Caco-2 (cell line): ENCODE measurements at regions not wholly inside any gene's neighbourhood (a gene's known extent, or its start where the extent isn't known, plus 50 kb on each side); places are given as distances from the start of the nearest gene placed in this dataset.

Source experiments
- BruUV-seq: library from RNA; stranded (reverse); fragments of 400-500 nt; replicated peaks from 2 replicates; lab custom pipeline; 2021; lab: Mats Ljungman, UMichigan
- CTCF ChIA-PET: fragments of 300-600 bp; sonication (Branson Sonifier 250); formaldehyde crosslinking; loops from one replicate; lab custom pipeline; 2022; ENCODE audit warnings: antibody characterized with exemption; lab: Charles Lee
- POLR2A ChIA-PET: fragments of 300-600 bp; sonication (Branson Sonifier 250); formaldehyde crosslinking; loops from one replicate; lab custom pipeline; 2022; ENCODE audit warnings: antibody characterized with exemption; lab: Charles Lee
- DNase-seq, 2 experiments: peaks; one replicate each; pipeline versions ENCODE4 v3.0.0 to v3.0.0-alpha.2; 2020 to 2022
- H3K27me3 ChIP-seq: replicated peaks from 2 replicates; pipeline ENCODE4 v1.6.0; 2011; ENCODE audit warnings: low read length; ENCODE audit not compliant: control insufficient read depth, insufficient read depth
- H3K36me3 ChIP-seq: 2 replicates; pipeline ENCODE4 v1.5.1; 2011; ENCODE audit warnings: low read length; ENCODE audit not compliant: control insufficient read depth, insufficient read depth
- H3K4me1 ChIP-seq: fragments of 250-450 bp; sonication (Bioruptor Pico); 2 replicates; pipeline ENCODE4 v1.5.1; 2020; ENCODE audit warnings: mild to moderate bottlenecking
- H3K4me3 ChIP-seq: 2 replicates; pipeline ENCODE4 v1.5.1; 2011; ENCODE audit warnings: low read depth, mild to moderate bottlenecking, control low read depth, low read length
- H3K9me3 ChIP-seq: fragments of 250-450 bp; sonication (Bioruptor Pico); 2 replicates; pipeline ENCODE4 v1.5.1; 2020; ENCODE audit warnings: mild to moderate bottlenecking, moderate library complexity
- H3K27ac Mint-ChIP-seq: one replicate; pipeline ENCODE4 v1.8.0; 2022; ENCODE audit warnings: mixed read lengths; ENCODE audit not compliant: unreplicated experiment
- H3K27me3 Mint-ChIP-seq: one replicate; pipeline ENCODE4 v1.8.0; 2022; ENCODE audit warnings: mixed read lengths; ENCODE audit not compliant: insufficient read depth, unreplicated experiment
- H3K36me3 Mint-ChIP-seq: one replicate; pipeline ENCODE4 v1.8.0; 2022; ENCODE audit warnings: mild to moderate bottlenecking, mixed read lengths; ENCODE audit not compliant: insufficient read depth, unreplicated experiment
- H3K4me1 Mint-ChIP-seq: one replicate; pipeline ENCODE4 v1.8.0; 2022; ENCODE audit warnings: low read depth, mixed read lengths; ENCODE audit not compliant: unreplicated experiment
- H3K4me3 Mint-ChIP-seq: one replicate; pipeline ENCODE4 v1.8.0; 2022; ENCODE audit warnings: mild to moderate bottlenecking, moderate library complexity, mixed read lengths; ENCODE audit not compliant: unreplicated experiment
- H3K9me3 Mint-ChIP-seq: one replicate; pipeline ENCODE4 v1.8.0; 2022; ENCODE audit warnings: mixed read lengths; ENCODE audit not compliant: unreplicated experiment
- intact Hi-C: fragments of 100-400 bp; cut with micrococcal nuclease; formaldehyde crosslinking; loops from one replicate; pipeline ENCODE4 v1.10.0; 2022; ENCODE audit not compliant: unreplicated experiment
- TF ChIP-seq, protein P1 (sequence below), 2 experiments: fragments of 200-600 bp in 1 of 2; IDR thresholded peaks; 1 replicate in 1 of 2; 2 replicates in 1 of 2; pipeline versions ENCODE4 v1.5.1 to v1.8.0; 2011 to 2022; ENCODE audit warnings: antibody characterized with exemption in 1 of 2, control low read depth in 1 of 2, inconsistent platforms in 1 of 2, low read depth in 1 of 2, low read length in 1 of 2, mild to moderate bottlenecking in 1 of 2, moderate library complexity in 1 of 2; ENCODE audit not compliant: insufficient read depth in 1 of 2, severe bottlenecking in 1 of 2, unreplicated experiment in 1 of 2

DNA sequence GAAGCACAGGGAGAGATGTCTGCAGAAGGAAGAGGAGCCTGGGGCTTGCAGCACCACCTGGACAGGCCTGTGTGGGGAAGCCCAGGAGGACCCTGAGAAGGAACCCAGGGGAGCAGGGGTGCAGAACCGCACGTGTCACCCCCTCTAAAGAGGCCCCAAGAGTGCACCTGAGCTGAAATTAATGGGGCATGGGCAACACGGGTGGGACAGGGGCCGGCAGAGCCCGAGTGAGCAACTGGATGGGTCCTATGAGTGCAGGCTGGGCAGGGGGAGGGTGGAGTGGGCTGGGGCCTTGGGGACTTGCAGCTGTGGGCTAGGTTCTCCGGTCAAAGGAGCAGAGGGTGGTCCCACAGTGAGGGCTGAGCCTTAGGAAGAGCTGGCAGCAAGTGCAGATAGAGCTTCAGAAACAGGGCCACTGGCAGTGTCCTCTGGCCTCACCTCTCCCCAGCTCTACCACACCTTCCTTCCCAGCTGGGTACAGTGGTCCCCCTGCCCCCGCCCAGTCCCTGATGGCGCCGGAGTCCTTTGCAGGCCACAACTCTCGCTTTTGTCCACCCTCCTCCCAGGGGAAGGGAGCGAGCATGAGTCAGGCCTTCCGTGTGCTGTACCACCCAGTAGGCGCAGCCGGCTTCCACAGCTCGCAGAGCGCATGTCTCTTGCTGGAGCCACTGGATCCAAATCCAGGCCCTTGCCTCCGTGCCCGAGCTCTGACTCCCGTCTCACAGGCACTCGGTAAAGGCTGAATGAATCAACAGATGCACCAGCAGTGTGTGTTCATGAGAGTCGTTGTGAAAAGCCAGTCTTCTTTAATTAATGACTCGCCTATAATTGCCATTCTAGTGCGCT lies 131.6 kb downstream of the HMX1 start:
- peaks cover 2% of the 10 kb centered on the region for H3K27me3 Mint-ChIP-seq
- Histone ChIP-seq H3K4me1 (no peaks in the 10 kb centered on the region), H3K9me3 (no peaks in the 10 kb centered on the region), H3K4me3 (no peak overlapping the region), H3K36me3 (no peaks in the 10 kb centered on the region), H3K27me3 (no peaks in the 10 kb centered on the region)
- TF ChIP-seq, protein P1, sequence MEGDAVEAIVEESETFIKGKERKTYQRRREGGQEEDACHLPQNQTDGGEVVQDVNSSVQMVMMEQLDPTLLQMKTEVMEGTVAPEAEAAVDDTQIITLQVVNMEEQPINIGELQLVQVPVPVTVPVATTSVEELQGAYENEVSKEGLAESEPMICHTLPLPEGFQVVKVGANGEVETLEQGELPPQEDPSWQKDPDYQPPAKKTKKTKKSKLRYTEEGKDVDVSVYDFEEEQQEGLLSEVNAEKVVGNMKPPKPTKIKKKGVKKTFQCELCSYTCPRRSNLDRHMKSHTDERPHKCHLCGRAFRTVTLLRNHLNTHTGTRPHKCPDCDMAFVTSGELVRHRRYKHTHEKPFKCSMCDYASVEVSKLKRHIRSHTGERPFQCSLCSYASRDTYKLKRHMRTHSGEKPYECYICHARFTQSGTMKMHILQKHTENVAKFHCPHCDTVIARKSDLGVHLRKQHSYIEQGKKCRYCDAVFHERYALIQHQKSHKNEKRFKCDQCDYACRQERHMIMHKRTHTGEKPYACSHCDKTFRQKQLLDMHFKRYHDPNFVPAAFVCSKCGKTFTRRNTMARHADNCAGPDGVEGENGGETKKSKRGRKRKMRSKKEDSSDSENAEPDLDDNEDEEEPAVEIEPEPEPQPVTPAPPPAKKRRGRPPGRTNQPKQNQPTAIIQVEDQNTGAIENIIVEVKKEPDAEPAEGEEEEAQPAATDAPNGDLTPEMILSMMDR (IDR thresholded peaks at IDR 0.05; ENCODE audit: insufficient read depth in 1 of 2, low read depth in 1 of 2, low read length in 1 of 2, severe bottlenecking in 1 of 2, unreplicated experiment in 1 of 2) = no peak
- ChIA-PET CTCF (no interaction called here), POLR2A (no interaction called here)
- intact Hi-C loops = no loop called here
- no peaks in the 10 kb centered on the region for H3K36me3 Mint-ChIP-seq
- H3K27ac Mint-ChIP-seq = no peak overlapping the region
- H3K4me3 Mint-ChIP-seq = no peak overlapping the region
- H3K9me3 Mint-ChIP-seq = peaks cover 10% of the 10 kb centered on the region
- no TSS peak for BruUV-seq
- no peak for DNase-seq
- H3K4me1 Mint-ChIP-seq = no peaks in the 10 kb centered on the region

DNA sequence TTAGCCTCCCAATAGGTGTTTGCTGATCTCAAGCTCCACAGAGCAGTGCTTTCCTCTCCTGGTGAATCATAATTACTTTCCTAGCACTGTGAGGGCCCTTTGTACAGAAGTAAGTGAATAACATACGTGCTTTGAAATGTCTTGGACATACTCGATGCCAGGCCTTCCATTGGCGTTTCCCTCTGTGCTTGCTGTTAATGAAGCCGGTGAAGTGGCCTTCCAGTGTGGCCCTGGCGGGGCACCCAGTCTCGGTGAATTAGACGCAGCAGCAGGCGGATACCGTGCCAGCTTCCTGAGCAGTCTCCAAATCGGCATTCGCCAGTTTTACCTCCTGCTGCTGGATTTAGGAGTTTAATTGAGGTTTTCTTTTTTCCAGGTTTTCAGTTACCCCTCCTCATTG lies 132.3 kb downstream of the HMX1 start:
- no TSS peak for BruUV-seq
- Histone ChIP-seq H3K36me3 (no peaks in the 10 kb centered on the region), H3K4me3 (no peak overlapping the region), H3K27me3 (no peaks in the 10 kb centered on the region), H3K9me3 (no peaks in the 10 kb centered on the region), H3K4me1 (no peaks in the 10 kb centered on the region)
- H3K4me3 Mint-ChIP-seq = no peak overlapping the region
- TF ChIP-seq, protein P1 (IDR thresholded peaks at IDR 0.05; ENCODE audit: insufficient read depth in 1 of 2, low read depth in 1 of 2, low read length in 1 of 2, severe bottlenecking in 1 of 2, unreplicated experiment in 1 of 2) = no peak
- intact Hi-C loops = no loop called here
- H3K27me3 Mint-ChIP-seq = no peaks in the 10 kb centered on the region
- no peaks in the 10 kb centered on the region for H3K36me3 Mint-ChIP-seq
- peaks cover 15% of the 10 kb centered on the region for H3K9me3 Mint-ChIP-seq
- no peaks in the 10 kb centered on the region for H3K4me1 Mint-ChIP-seq
- H3K27ac Mint-ChIP-seq = no peak overlapping the region
- CTCF ChIA-PET = no interaction called here
- no peak for DNase-seq
- POLR2A ChIA-PET = no interaction called here

DNA sequence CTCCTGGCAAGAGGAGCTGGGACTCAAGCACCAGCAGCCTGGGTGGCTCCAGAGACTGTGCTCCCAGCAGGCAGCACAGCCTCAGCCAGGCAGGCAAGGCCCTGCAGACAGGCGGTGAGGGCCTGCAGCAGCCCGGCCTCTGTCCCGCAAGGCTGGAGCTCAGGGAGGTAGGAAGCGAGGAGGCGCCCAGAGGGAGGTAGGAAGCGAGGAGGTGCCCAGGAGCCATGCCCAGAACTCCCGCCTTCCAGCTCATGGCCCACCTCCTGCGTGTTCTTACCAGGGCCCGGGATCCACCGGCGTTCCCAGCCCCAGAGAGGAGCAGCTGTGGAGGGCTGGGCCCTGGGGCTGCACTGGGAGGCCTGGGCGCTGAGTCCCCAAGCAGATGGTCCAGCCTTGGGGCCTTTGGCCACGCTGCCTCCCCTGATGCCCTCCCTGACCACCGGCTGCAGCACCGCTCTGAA lies 133.1 kb downstream of the HMX1 start:
- no peak for DNase-seq
- POLR2A ChIA-PET = no interaction called here
- no peaks in the 10 kb centered on the region for H3K9me3 ChIP-seq
- Mint-ChIP-seq H3K36me3 (no peaks in the 10 kb centered on the region), H3K9me3 (peaks cover 22% of the 10 kb centered on the region), H3K27ac (no peak overlapping the region), H3K27me3 (no peaks in the 10 kb centered on the region), H3K4me3 (no peak overlapping the region), H3K4me1 (no peaks in the 10 kb centered on the region)
- H3K4me1 ChIP-seq = no peaks in the 10 kb centered on the region
- intact Hi-C loops = no loop called here
- no peaks in the 10 kb centered on the region for H3K36me3 ChIP-seq
- H3K4me3 ChIP-seq = no peak overlapping the region
- no TSS peak for BruUV-seq
- H3K27me3 ChIP-seq = no peaks in the 10 kb centered on the region
- CTCF ChIA-PET = no interaction called here
- TF ChIP-seq, protein P1 (IDR thresholded peaks at IDR 0.05; ENCODE audit: insufficient read depth in 1 of 2, low read depth in 1 of 2, low read length in 1 of 2, severe bottlenecking in 1 of 2, unreplicated experiment in 1 of 2) = no peak
